ENCODE measurements at regions not wholly inside any gene's neighbourhood (a gene's known extent, or its start where the extent isn't known, plus 50 kb on each side); places are given as distances from the start of the nearest gene placed in this dataset.

GRCh38 chr6:164252291-164252690 is 837.8 kb downstream of the QKI start:
- no peak overlapping the region for H3K4me3 Mint-ChIP-seq
- ATAC-seq (no peak), DNase-seq (no peak)
- no peaks in the 10 kb centered on the region for H3K27me3 Mint-ChIP-seq
- no peak overlapping the region for H3K27ac Mint-ChIP-seq
- H3K4me1 Mint-ChIP-seq = no peaks in the 10 kb centered on the region
- no peaks in the 10 kb centered on the region for H3K9me3 Mint-ChIP-seq

- ATAC-seq (no peak), DNase-seq (no peak)
- no peaks in the 10 kb centered on the region for H3K27me3 Mint-ChIP-seq
- H3K4me3 Mint-ChIP-seq = no peak overlapping the region
- H3K9me3 Mint-ChIP-seq = peaks cover 0 to 10% of the 10 kb centered on the region in 2 donors
- no peaks in the 10 kb centered on the region for H3K4me1 Mint-ChIP-seq
- no peak overlapping the region for H3K27ac Mint-ChIP-seq
Observed at GRCh38 chr6:164247106-164247505, 832.6 kb downstream of the QKI start.

GRCh38 chr6:164246082-164246481 is 831.6 kb downstream of the QKI start:
- Mint-ChIP-seq H3K27me3 (no peaks in the 10 kb centered on the region), H3K9me3 (peaks cover 0 to 10% of the 10 kb centered on the region in 2 donors), H3K4me3 (no peak overlapping the region), H3K27ac (no peak overlapping the region), H3K4me1 (no peaks in the 10 kb centered on the region)
- ATAC-seq (no peak), DNase-seq (no peak)

GRCh38 chr6:164243949-164244348 is 829.4 kb downstream of the QKI start:
- H3K9me3 Mint-ChIP-seq = peaks cover 3 to 10% of the 10 kb centered on the region in 2 donors
- H3K4me3 Mint-ChIP-seq = no peak overlapping the region
- no peaks in the 10 kb centered on the region for H3K4me1 Mint-ChIP-seq
- no peak overlapping the region for H3K27ac Mint-ChIP-seq
- no peaks in the 10 kb centered on the region for H3K27me3 Mint-ChIP-seq
- DNase-seq (no peak), ATAC-seq (peak; percentile 39)

- Mint-ChIP-seq H3K9me3 (peaks cover 4 to 10% of the 10 kb centered on the region in 2 donors), H3K4me1 (no peaks in the 10 kb centered on the region), H3K27ac (no peak overlapping the region), H3K27me3 (no peaks in the 10 kb centered on the region), H3K4me3 (no peak overlapping the region)
- no peak for ATAC-seq
- no peak for DNase-seq
Observed at GRCh38 chr6:164243012-164243610, 828.6 kb downstream of the QKI start.

- no peak overlapping the region for H3K4me3 Mint-ChIP-seq
- peaks cover 0 to 6% of the 10 kb centered on the region in 2 donors for H3K9me3 Mint-ChIP-seq
- H3K27me3 Mint-ChIP-seq = no peaks in the 10 kb centered on the region
- no peaks in the 10 kb centered on the region for H3K4me1 Mint-ChIP-seq
- DNase-seq (no peak), ATAC-seq (no peak)
- H3K27ac Mint-ChIP-seq = no peak overlapping the region
Observed at GRCh38 chr6:164230804-164231203, 816.3 kb downstream of the QKI start.

GRCh38 chr6:164230259-164230658 is 815.7 kb downstream of the QKI start:
- no peaks in the 10 kb centered on the region for H3K27me3 Mint-ChIP-seq
- DNase-seq (no peak), ATAC-seq (no peak)
- no peak overlapping the region for H3K27ac Mint-ChIP-seq
- no peak overlapping the region for H3K4me3 Mint-ChIP-seq
- no peaks in the 10 kb centered on the region for H3K4me1 Mint-ChIP-seq
- H3K9me3 Mint-ChIP-seq = peaks cover 0 to 6% of the 10 kb centered on the region in 2 donors

- Mint-ChIP-seq H3K4me1 (no peaks in the 10 kb centered on the region), H3K27me3 (no peaks in the 10 kb centered on the region), H3K9me3 (peaks cover 0 to 6% of the 10 kb centered on the region in 2 donors), H3K27ac (no peak overlapping the region), H3K4me3 (no peak overlapping the region)
- no peak for ATAC-seq
- no peak for DNase-seq
Observed at GRCh38 chr6:164229716-164230115, 815.2 kb downstream of the QKI start.

- no peaks in the 10 kb centered on the region for H3K9me3 Mint-ChIP-seq
- peaks cover 7% of the 10 kb centered on the region for H3K27me3 Mint-ChIP-seq
- no peaks in the 10 kb centered on the region for H3K4me1 Mint-ChIP-seq
- no peak for ATAC-seq
- no peak for DNase-seq
- H3K4me3 Mint-ChIP-seq = no peak overlapping the region
- no peak overlapping the region for H3K27ac Mint-ChIP-seq
Observed at GRCh38 chr6:164227952-164228522, 813.5 kb downstream of the QKI start.

DNA sequence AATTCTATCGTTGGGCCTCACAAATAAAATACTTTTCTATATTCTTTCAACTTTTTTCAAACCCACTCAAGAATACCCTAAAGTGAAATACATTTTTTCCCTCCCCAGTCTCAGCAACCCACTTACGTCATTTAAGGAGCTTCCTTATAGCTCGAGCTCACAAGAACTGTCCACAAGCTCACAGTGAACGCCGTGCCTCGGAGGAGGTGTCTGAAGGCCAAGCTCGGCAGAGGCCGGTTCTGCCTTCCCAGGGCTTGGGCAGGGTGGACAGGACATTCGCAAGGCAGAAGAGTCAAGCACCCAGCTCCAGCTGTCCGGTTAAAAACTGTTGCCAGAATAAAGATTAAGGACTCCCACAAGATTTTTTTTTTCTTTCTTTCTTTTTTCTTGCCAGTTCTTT is 802.3 kb downstream of the QKI start:
- H3K27ac Mint-ChIP-seq = no peak overlapping the region
- no peaks in the 10 kb centered on the region for H3K4me1 Mint-ChIP-seq
- H3K4me3 Mint-ChIP-seq = no peak overlapping the region
- DNase-seq (no peak), ATAC-seq (no peak)
- peaks cover 0 to 5% of the 10 kb centered on the region in 2 donors for H3K9me3 Mint-ChIP-seq
- no peaks in the 10 kb centered on the region for H3K27me3 Mint-ChIP-seq

DNA sequence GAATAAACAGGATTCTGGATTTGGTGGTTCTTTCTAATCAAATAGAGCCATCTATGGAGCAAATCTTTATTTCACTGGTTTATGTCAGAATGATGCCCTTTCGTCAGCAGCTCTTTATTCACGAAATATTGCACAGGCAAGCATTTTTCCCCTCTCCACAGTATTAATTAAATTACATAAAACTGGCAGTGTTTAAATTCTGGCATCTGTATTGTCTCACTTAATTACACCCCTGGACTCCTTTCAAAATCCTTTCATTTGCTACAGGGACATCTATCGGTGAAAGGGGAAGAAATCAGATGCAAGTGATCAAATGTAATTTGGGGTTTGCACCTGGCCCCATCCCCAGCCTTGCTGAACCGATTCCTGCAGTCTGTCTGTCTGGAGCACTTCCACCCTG is 801.9 kb downstream of the QKI start:
- no peak for DNase-seq
- no peak for ATAC-seq
- no peaks in the 10 kb centered on the region for H3K4me1 Mint-ChIP-seq
- no peak overlapping the region for H3K4me3 Mint-ChIP-seq
- peaks cover 0 to 5% of the 10 kb centered on the region in 2 donors for H3K9me3 Mint-ChIP-seq
- H3K27ac Mint-ChIP-seq = no peak overlapping the region
- H3K27me3 Mint-ChIP-seq = no peaks in the 10 kb centered on the region

GRCh38 chr6:164214066-164214465 is 799.5 kb downstream of the QKI start:
- H3K4me3 Mint-ChIP-seq = no peak overlapping the region

DNA sequence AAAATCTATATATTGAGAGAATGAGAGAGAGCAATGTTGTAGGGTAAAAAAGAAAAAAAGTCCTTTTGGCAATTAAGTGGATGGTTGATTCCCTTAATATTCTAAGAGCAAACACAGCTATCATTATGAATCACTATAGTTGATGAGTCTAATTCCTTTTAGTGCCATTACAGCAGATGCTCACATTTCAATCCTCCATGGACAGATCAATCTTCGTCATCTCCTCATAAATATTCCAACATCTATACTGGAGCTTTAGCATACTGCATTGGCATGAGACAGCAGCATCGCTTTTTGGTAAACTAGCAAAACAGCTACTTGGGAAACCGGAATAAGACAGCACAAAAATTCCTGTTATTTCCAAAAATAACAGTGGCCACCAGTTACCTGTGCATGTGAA is 796.7 kb downstream of the QKI start:
- DNase-seq = no peak
- ATAC-seq = no peak
- no peak overlapping the region for H3K4me3 Mint-ChIP-seq
- H3K27ac Mint-ChIP-seq = no peak overlapping the region
- H3K9me3 Mint-ChIP-seq = no peaks in the 10 kb centered on the region
- no peaks in the 10 kb centered on the region for H3K27me3 Mint-ChIP-seq
- H3K4me1 Mint-ChIP-seq = no peaks in the 10 kb centered on the region

More at GRCh38 chr6:164214066-164214465, 799.5 kb downstream of the QKI start:
- H3K9me3 Mint-ChIP-seq = peaks cover 0 to 5% of the 10 kb centered on the region in 2 donors
- no peak overlapping the region for H3K27ac Mint-ChIP-seq
- no peaks in the 10 kb centered on the region for H3K27me3 Mint-ChIP-seq
- ATAC-seq (no peak), DNase-seq (no peak)
- H3K4me1 Mint-ChIP-seq = no peaks in the 10 kb centered on the region

- Mint-ChIP-seq H3K27me3 (no peaks in the 10 kb centered on the region), H3K4me1 (no peaks in the 10 kb centered on the region), H3K9me3 (no peaks in the 10 kb centered on the region), H3K27ac (no peak overlapping the region), H3K4me3 (no peak overlapping the region)
- DNase-seq = no peak
- no peak for ATAC-seq
Observed at GRCh38 chr6:164210783-164211182, 796.3 kb downstream of the QKI start.

DNA sequence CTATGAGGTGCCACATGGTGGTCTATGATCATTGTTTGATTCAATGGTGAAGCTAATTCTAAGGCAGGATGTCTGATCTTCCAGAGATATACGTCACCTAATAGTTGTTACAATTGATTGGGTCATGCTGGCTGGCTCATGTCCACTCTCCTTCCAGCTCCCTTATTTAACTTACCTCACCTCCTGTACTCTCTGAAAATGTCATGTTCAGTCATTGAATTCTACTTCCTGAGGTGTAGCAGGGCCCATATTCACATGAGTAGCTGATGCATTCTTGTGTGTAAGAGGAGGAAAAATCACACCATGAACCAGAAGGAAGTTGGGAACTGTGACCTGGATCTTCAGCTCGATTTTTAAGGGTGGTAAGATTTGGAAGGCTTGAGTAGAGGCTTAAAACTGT is 795.8 kb downstream of the QKI start:
- no peaks in the 10 kb centered on the region for H3K27me3 Mint-ChIP-seq
- H3K9me3 Mint-ChIP-seq = no peaks in the 10 kb centered on the region
- no peaks in the 10 kb centered on the region for H3K4me1 Mint-ChIP-seq
- no peak overlapping the region for H3K4me3 Mint-ChIP-seq
- ATAC-seq (no peak), DNase-seq (no peak)
- H3K27ac Mint-ChIP-seq = no peak overlapping the region

GRCh38 chr6:164208371-164208770 is 793.9 kb downstream of the QKI start:
- no peaks in the 10 kb centered on the region for H3K4me1 Mint-ChIP-seq
- H3K9me3 Mint-ChIP-seq = peaks cover 0 to 5% of the 10 kb centered on the region in 2 donors
- ATAC-seq = no peak
- no peak for DNase-seq
- H3K27ac Mint-ChIP-seq = no peak overlapping the region
- H3K4me3 Mint-ChIP-seq = no peak overlapping the region
- H3K27me3 Mint-ChIP-seq = no peaks in the 10 kb centered on the region

Data from stimulated activated naive CD8-positive, alpha-beta T cell treated with anti-CD3 and anti-CD28 coated beads, Interleukin-15, amount 100 ng/mL, for 72 hours (primary cell).